Fibroblast of mammary gland (primary cell): ENCODE measurements at regions not wholly inside any gene's neighbourhood (a gene's known extent, or its start where the extent isn't known, plus 50 kb on each side); places are given as distances from the start of the nearest gene placed in this dataset.

Experiments
- DNase-seq: peaks from one replicate; pipeline ENCODE4 v3.0.0-alpha.2; 2010; ENCODE audit warnings: low read depth
- H3K4me3 ChIP-seq: 2 replicates; pipeline ENCODE4 v1.5.1; 2011; ENCODE audit warnings: low read depth, mild to moderate bottlenecking, low read length, moderate library complexity; ENCODE audit not compliant: control insufficient read depth
- CTCF ChIP-seq: conservative IDR thresholded peaks from 2 replicates; pipeline ENCODE4 v1.5.1; 2011; ENCODE audit warnings: low read depth, low read length, inconsistent platforms; ENCODE audit not compliant: control insufficient read depth, insufficient read depth

- TF ChIP-seq CTCF, result no peak
- no peak for DNase-seq
- no peak overlapping the region for H3K4me3 ChIP-seq
Observed at GRCh38 chr13:85074543-85075313, 724.5 kb downstream of the SLITRK6 start.

- TF ChIP-seq CTCF, result no peak
- H3K4me3 ChIP-seq, result no peak overlapping the region
- DNase-seq, result no peak
Observed at GRCh38 chr13:85068231-85068630, 731.0 kb downstream of the SLITRK6 start.

GRCh38 chr13:85040215-85040614, 759.0 kb downstream of the SLITRK6 start:
- no peak overlapping the region for H3K4me3 ChIP-seq
- TF ChIP-seq CTCF, result no peak
- DNase-seq, result no peak

DNA sequence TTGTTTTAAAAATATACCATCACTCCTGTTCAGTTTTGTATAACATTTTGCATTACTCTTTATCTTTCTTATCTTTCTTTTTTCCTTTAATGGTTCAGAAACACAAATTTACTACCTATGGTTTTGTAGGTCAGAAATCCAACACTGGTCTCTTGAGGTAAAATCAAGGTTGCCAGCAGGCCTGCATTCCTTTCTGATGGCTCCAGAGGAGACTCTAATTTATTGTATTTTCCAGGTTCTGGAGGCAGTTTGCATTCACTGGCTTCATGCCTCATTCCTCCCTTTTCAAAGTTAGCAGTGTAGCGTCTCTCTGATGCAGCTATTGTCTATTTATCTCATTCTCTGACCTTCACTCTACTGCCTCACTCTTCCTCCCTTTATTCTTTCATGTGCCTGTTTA, 767.4 kb downstream of the SLITRK6 start:
- TF ChIP-seq CTCF, result no peak
- no peak for DNase-seq
- H3K4me3 ChIP-seq, result no peak overlapping the region

GRCh38 chr13:85028035-85028434, 771.2 kb downstream of the SLITRK6 start:
- no peak overlapping the region for H3K4me3 ChIP-seq
- no peak for DNase-seq
- no peak for TF ChIP-seq CTCF

- no peak for DNase-seq
- no peak for TF ChIP-seq CTCF
- no peak overlapping the region for H3K4me3 ChIP-seq
Observed at GRCh38 chr13:85019121-85019520, 780.1 kb downstream of the SLITRK6 start.

DNA sequence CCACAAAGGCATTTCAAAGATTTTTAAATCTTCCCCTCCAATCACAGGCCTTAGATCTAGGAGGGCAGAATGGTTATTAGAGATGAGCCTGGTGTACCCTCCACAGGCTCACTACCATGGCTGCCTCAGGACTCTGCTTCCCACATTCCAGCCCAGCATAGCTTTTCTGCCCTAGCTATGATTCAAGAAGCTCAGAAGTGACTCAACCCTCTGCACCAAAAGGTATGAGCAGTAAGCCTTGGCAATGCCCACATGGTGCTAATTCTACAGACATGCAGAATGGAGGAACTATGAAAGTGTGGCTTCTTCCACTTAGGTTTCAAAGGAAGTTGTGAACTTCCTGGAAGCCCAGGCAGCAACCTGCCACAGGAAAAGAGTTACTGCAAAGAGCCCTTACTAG, 786.2 kb downstream of the SLITRK6 start:
- no peak for DNase-seq
- TF ChIP-seq CTCF, result no peak
- no peak overlapping the region for H3K4me3 ChIP-seq
